ENCODE measurements at regions not wholly inside any gene's neighbourhood (a gene's known extent, or its start where the extent isn't known, plus 50 kb on each side); places are given as distances from the start of the nearest gene placed in this dataset.
A peak's percentile ranks its signal among the peaks of the same experiment; 100 is the strongest.

- no peak for DNase-seq
Observed at GRCh38 chr3:11919390-11919789, 72.7 kb upstream of the TAMM41 start.

- no peak for DNase-seq
Observed at GRCh38 chr3:11924518-11924917, 77.8 kb upstream of the TAMM41 start.

GRCh38 chr3:11928381-11928780, 75.8 kb upstream of the SYN2 start:
- DNase-seq: no peak

GRCh38 chr3:11929531-11929930, 74.7 kb upstream of the SYN2 start:
- DNase-seq: no peak

- no peak for DNase-seq
Observed at GRCh38 chr3:11930084-11930483, 74.1 kb upstream of the SYN2 start.

- DNase-seq: no peak
Observed at GRCh38 chr3:11932636-11933035, 71.6 kb upstream of the SYN2 start.

- no peak for DNase-seq
Observed at GRCh38 chr3:11933529-11933928, 70.7 kb upstream of the SYN2 start.

- DNase-seq: peak; percentile 58
Observed at GRCh38 chr3:11944052-11944673, 60.0 kb upstream of the SYN2 start.

GRCh38 chr3:11948331-11948730, 55.9 kb upstream of the SYN2 start:
- DNase-seq: no peak

- no peak for DNase-seq
Observed at GRCh38 chr3:11948866-11949265, 55.3 kb upstream of the SYN2 start.

- no peak for DNase-seq
Observed at GRCh38 chr3:11949351-11949750, 54.8 kb upstream of the SYN2 start.

- peak; percentile 1 for DNase-seq
Observed at GRCh38 chr3:11950576-11950975, 53.6 kb upstream of the SYN2 start.

GRCh38 chr3:11953350-11953749, 50.8 kb upstream of the SYN2 start:
- no peak for DNase-seq

GRCh38 chr3:11953778-11954177, 50.4 kb upstream of the SYN2 start:
- no peak for DNase-seq

GRCh38 chr3:11954312-11954934, 49.8 kb upstream of the SYN2 start:
- no peak for DNase-seq

All from DMS53 (cell line).